Spinal cord (tissue), 10 donors: ENCODE measurements at regions not wholly inside any gene's neighbourhood (a gene's known extent, or its start where the extent isn't known, plus 50 kb on each side); places are given as distances from the start of the nearest gene placed in this dataset. TPM values are rescaled to one million over a fixed set of nuclear protein-coding genes. Genes with fewer than 3 reads are reported as not detected.
A peak's percentile ranks its signal among the peaks of the same experiment; 100 is the strongest.

Experiments
- DNase-seq, 6 donors: peaks; one replicate each; pipeline versions ENCODE4 v3.0.0 to v3.0.0-alpha.2; 2013 to 2015; ENCODE audit warnings: low spot score in 6 of 6, low read depth in 4 of 6
- H3K27ac ChIP-seq: one replicate; pipeline ENCODE4 v1.5.1; 2013; ENCODE audit warnings: low read depth, low read length, control low read depth
- H3K27me3 ChIP-seq: one replicate; pipeline ENCODE4 v1.6.1; 2013; ENCODE audit warnings: low read length; ENCODE audit not compliant: control insufficient read depth, insufficient read depth
- H3K36me3 ChIP-seq: one replicate; pipeline ENCODE4 v1.6.1; 2013; ENCODE audit warnings: low read length; ENCODE audit not compliant: control insufficient read depth, insufficient read depth
- H3K4me1 ChIP-seq: one replicate; pipeline ENCODE4 v1.6.1; 2013; ENCODE audit warnings: low read length; ENCODE audit not compliant: control insufficient read depth, insufficient read depth
- H3K4me3 ChIP-seq: one replicate; pipeline ENCODE4 v1.5.1; 2013; ENCODE audit warnings: low read depth, low read length, control low read depth
- H3K9me3 ChIP-seq: one replicate; pipeline ENCODE4 v1.6.1; 2013; ENCODE audit warnings: low read length; ENCODE audit not compliant: control insufficient read depth, insufficient read depth
- WGBS: methylation state at CpG from one replicate; pipeline ENCODE4 v1.1.5; 2013; ENCODE audit warnings: missing lambda C conversion rate; ENCODE audit not compliant: insufficient coverage; 5-methylcytosine and 5-hydroxymethylcytosine counted together
- small RNA-seq: library from RNA; depleted of rRNA; stranded (forward); fragments of <200 nt; gene quantifications from one replicate; pipeline ENCODE3, GENCODE V24; 2014; ENCODE audit warnings: low replicate concordance
- donor health status: healthy.

DNA sequence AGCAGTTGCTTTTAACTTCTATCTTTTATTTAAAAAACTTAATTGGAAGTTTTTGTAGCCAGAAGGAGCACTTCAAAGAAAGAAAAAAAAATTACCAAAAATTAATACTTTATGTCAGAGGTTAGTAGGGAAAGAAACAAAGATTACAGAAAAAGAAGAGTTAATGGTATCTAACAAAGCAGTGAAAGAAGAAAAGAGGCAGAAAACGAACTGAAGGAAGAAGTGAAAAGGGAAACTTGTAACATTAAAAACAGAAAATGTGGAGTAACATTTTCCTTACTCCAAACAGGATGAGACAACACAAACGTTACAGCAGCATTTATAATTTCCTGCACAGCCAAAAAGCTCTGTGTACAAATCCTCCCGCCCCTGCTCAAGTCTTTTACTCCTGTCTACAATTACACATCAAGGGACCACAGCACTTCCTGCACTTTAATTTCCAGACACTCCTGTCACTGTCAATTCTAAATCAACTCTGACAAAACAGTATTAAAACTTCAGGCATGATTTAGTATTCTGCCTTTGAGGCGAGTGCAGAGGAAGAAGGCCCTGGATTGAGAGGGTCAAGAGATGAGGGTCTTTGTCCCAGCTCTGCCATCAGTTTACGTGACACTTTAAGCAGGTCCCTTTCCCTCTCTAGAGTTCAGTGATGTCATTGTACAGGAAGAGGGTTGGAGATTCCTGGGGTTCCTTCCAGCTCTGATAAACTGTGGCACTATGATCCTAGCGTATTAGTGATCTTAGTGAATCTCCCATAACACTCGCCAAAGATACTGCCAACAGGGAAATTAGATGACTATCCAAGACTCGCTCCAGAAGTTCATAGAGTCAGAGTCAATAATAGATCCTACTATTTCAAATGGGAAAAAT, 53.2 kb upstream of the LSM14A start:
- WGBS, result 64% methylated on average over 2 of the region's 8 CpGs
- Histone ChIP-seq H3K27me3 (no peaks in the 10 kb centered on the region), H3K27ac (no peak overlapping the region), H3K36me3 (no peaks in the 10 kb centered on the region), H3K4me3 (no peak overlapping the region), H3K4me1 (no peaks in the 10 kb centered on the region), H3K9me3 (no peaks in the 10 kb centered on the region)
- no peak for DNase-seq

DNA sequence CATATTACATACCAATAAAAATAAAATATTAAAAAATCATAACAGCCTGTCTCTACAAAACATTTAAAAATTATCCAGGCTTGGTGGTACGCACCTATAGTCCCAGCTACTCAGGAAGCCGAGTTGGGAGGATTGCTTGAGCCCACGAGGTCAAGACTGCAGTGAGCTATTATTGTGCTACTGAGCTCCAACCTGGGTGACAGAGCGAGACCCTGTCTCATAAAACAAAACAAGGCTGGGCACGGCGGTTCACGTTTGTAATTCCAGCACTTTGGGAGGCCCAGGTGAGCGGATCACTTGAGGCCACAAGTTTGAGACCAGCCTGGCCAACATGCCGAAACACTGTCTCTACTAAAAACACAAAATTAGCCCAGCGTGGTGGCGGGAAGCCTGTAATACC, 52.2 kb upstream of the LSM14A start:
- WGBS, result 83% methylated on average over 9 of the region's 11 CpGs
- H3K9me3 ChIP-seq, result no peaks in the 10 kb centered on the region
- no peak for DNase-seq
- H3K4me1 ChIP-seq, result no peaks in the 10 kb centered on the region
- no peak overlapping the region for H3K27ac ChIP-seq
- H3K36me3 ChIP-seq, result no peaks in the 10 kb centered on the region
- H3K27me3 ChIP-seq, result no peaks in the 10 kb centered on the region
- H3K4me3 ChIP-seq, result no peak overlapping the region

DNA sequence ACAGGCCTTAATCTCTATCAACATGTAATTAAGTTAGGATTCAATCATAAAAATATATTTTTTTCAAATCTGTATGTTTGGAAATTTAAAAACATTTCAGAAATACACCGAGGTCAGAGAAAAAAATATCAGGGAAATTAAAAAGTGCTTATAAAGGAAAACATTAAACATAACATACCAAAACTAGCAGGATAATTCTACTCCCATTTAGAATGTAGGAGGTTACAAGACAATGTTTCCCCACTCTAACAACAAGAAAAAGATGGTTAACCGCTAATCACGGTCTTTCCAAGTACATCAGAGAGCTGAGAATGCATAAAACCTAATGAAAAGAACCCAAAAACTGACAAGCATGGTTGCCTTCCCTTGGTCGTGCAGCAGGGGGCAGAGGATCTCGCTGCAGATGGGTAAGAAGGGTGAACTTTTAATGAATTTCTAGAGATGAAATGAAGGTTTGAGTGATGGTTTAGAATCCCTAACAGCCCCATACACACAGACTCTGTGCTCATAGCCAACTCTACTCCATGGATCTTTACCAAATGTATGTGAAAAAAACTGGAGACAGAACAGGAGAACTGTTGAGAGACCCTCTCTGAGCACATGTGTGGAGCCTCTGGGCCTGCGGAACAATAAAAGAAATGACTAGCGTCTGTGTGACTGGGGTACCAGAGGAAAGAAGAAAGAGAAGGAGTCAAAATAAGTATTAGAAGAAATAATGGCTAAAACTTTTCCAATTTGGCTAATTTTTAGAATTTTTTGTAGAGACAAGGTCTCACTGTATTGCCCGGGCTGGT, 51.3 kb upstream of the LSM14A start:
- Histone ChIP-seq H3K36me3 (no peaks in the 10 kb centered on the region), H3K27ac (no peak overlapping the region), H3K4me1 (no peaks in the 10 kb centered on the region), H3K4me3 (no peak overlapping the region), H3K9me3 (no peaks in the 10 kb centered on the region), H3K27me3 (no peaks in the 10 kb centered on the region)
- 78% methylated on average over 2 of the region's 8 CpGs for WGBS
- peak in 1 of 6 donors; percentile 12 for DNase-seq

Small RNA genes lying in the stretch of these regions (small RNA-seq; reads per million reads assigned to genes)
- gene RN7SL150P (not detected), gene RPS4XP23 (not detected)
